LHCN-M2 (cell line): ENCODE measurements at regions not wholly inside any gene's neighbourhood (a gene's known extent, or its start where the extent isn't known, plus 50 kb on each side); places are given as distances from the start of the nearest gene placed in this dataset.
"Not testable (repeated sequence)": the region's sequence is repeated elsewhere in the genome, so short reads cannot be mapped to it uniquely, and the experiment has no call there.

Experiments
- DNase-seq: peaks from one replicate; pipeline ENCODE4 v3.0.0-alpha.2; 2012; ENCODE audit warnings: low read depth

DNA sequence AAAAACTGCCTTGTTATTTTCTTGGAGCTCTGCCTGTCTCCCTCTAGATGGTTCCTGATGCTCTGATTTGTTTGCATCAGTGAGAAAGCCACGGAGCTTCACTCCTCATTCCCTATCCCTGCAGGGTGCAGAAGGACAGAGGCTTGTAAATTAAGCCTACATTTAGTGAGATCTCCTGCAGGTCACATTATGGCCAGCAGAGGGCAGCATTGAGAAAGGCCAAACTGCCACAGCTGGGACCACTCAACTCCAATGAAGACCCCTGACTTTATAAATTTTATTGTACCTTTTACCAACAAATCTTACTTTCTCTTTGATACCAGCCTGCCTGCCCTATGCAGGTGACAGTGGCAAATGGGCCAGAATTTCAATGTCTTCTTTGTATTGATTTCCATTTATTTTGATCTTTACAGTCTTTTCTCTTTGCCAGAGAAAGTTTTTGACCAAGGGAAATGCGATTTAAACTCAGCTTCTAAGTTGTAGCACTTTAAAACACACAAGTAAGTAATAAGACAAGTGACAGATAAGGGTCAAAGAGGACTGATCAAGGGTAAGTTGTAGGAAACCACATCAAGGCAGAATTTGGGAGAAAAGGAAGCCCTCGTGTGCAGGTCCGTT is 1029.1 kb upstream of the KLHL29 start:
- DNase-seq = no peak

DNA sequence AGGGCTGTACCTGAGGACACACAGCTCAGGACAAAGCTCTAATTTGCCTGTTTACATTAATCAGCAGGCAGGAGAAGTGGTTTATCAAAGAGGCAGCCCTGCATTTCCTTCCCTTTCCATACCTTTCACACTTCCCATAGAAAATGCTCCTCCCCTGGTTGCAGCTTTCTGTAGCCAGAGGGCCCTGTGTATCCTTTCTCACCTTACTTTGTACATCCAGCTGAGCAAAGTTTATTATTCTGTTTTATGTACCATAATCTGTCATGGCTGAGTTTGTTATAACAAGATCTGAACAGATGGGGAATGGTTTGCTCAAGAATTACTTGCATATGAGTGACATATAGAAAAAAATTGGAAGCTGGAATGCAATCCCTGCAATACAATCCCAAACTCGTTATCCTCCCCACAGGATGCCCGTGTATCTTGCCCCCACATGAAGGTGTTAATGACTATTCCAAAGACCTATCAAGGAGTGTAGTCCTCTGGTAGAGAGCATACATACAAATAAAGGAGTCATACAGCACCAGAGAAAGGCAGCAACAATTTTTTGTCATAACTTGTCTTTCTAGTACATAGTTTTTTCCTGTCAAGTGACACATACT is 1025.8 kb upstream of the KLHL29 start:
- no peak for DNase-seq

DNA sequence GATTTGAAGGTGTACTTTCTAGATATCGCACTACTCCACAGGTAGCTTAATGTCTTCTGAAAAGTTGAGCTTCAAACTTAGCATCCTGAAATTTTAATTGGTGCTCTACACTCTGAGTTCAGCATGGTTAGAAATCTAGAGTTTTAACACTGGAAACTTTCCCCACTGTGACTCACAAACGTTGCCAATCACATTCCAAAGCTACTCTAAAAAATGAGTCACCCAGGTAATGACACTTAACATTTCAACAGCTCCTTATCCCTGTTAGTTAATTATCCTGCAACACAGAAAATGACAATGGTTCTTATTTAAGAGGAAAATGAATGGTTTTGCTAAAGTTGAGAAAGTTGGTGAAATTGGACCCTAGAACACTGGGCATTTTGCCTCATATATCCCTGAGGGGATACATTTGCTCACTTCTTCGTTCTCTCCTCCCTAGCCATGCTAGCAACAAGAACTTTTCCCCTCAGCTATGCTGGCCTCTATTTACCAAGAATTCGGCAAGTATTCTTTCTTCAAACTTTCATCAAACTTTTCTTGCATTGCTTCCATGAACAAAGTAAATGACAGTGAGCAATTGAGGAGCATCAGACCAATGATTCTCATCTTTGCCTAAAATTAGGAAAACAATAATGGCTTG is 1024.1 kb upstream of the KLHL29 start:
- no peak for DNase-seq

DNA sequence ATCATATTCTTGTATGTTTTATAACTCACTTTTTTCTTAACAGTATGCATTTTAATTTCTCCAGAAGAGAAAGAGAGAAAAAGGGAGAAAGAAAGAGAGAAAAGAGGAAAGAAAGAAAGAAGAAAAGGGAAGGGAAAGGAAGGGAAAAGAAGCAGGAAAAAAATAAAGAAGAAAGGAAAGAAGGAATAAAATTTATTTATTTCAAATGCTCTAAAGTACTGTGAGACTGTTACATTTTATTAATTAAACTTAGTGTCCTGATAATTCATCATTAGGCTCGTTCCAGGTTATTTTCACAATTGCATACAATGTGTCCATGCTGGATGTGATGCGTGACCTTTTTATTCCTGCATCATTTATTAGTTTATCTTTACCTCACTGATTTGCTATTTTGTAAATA is 1023.4 kb upstream of the KLHL29 start:
- DNase-seq = no peak

DNA sequence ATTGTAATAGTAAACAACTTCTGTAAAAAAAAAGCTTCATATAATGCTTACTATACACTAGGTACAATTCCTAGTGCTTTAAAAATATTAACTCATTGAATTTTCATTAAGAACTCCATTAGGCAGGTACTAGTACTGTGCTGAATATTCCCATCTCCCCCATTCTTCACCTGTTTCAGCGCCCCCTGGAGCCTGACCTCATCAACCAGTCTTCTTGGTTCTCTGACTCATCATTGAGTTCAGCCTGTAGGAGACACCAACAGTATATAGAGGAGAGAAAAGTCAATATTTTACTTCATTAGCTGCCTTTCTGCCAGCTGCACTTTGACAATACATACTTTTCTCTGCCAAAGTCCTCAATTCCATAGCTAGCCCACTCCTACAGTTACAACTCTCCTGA is 1009.9 kb upstream of the KLHL29 start:
- no peak for DNase-seq

DNA sequence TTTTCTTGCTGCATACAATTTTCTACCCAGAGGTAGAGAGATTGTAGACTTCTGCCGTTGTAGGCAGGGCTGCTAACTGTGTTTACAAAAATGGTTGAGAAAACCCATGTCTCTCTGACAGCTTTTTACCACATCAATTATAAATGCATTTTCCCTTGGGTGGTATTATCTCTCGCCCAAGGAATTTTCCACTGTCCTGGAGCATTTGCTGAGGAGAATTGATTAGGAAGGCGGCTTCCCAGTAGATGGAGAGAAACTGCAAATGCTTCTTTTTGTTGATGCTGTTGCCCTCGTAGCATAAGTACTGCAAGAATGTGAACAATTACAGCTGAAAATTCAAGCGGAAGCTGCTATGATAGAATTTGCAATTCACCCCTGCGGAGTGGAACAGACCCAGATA is 1007.7 kb upstream of the KLHL29 start:
- DNase-seq = no peak

DNA sequence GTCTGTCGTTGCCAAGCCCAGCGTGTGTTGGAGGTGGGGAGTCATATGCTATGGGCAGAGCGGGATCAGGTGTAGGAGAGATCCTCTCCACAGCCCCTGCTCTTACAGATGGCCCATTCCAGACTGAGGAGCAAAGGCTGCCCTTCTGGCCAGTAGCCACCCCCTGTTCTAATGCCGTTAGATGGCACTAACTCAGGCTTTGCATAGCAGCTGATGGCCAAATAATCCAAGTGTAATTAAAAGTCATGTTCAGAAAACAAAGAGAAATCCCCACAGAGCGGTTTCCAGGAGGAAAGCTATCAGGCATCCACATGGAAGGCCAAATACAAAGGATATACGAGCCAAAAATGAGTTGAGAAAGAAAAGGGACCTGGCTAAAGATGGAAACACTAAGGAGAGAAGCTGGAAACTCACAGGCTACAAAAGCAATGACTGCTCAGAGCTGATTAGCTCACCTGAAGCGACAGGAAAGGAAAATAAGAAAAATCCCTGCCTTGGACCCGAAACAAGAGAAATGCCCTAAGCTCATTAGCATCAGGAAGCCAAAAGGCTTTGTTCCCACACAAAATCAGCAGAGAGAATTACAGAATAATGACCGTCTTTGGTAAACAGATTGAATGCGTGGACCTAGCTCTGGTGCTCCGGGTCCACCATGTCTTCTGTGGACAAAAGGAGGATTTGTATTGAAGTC is 1002.4 kb upstream of the KLHL29 start:
- no peak for DNase-seq

DNA sequence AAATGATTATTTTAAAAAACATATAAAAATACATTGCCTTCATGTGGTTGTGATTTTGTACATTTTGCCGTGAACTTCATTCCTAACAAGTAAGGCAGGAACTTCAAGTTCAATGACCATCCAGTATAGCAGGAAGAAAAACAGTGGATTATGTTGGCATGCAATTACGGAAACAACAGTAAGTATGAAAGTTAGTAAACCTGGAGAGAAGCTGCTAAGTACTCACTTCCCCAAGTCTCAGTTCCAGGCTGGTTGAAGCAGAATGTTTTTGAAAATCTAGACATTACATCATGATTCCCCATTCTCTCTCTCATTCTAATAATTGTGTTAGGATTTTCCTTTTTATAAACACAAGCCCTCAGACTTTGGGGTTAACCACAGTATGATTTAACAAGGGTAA is 987.1 kb upstream of the KLHL29 start:
- no peak for DNase-seq

DNA sequence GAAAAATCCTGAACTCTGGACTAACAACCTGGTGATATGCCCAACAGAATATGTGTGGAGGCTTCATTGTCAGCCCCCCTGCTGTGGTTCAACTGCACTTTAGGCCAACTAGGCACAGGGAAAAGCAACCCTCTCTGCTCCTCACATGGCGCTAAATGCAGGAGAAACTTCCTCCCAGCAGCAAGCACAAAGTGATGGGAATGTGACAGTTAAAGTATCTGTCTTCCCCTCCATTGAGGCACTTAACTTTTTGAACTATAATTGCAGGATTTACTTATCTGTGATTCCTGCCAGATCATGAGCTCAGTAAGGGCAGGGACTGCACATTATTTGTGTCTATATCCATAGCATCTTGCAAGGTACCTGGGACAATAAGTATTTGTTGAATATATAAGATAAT is 981.2 kb upstream of the KLHL29 start:
- DNase-seq = no peak

DNA sequence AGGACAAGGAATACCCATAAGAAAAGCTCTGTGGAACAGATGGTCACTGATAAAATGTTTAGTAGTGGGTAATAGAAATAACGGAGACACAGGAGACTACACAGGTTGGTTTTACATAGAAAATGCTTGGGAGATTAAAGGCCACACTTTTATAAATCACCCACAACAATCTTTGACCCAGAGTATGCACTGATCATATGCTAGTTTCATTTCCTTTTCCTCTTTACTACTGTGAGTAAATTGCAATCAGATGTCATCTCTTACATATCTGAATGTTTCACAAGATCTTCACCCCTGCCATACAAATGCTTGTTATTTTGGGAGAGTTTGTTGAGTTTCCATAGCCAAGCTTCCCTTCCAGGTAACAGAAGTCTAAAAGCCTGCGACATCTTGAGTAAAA is 978.4 kb upstream of the KLHL29 start:
- DNase-seq = no peak

DNA sequence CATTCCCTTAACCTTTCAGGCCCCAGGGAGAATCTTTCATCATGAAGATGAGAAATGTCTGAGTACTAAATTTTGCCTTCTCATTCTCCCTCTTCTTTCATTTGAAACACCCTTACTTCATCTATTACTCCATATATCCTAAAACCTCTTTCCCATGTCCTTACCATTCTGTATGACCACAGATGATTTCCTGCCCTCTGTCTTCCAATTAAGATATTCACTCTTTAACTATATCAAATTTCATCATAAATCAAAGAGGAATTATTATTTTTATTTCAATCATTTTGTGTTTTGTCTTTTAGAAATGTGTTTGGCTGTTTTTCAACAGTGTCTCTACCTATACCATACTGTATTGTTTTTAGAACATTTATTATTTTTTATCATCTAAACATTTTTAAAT is 964.9 kb upstream of the KLHL29 start:
- DNase-seq = no peak

DNA sequence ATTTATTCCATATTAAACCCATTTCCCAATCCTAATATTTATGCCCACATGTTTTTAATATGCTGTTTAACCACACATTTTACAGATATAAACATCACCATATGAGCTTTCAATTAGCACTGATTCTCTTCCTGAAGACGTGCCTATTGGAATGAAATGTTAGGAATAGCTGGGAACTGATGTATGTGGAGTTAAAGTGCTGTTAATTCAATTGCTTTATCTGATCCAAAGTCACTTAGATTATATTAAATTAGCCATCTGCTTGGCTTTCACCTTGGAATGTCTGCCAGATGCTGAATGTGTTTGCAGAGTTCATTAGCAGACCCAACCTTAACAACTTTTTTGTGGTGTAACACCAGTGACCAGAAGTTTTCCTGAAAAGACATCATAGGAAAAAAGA is 942.9 kb upstream of the KLHL29 start:
- DNase-seq = no peak

DNA sequence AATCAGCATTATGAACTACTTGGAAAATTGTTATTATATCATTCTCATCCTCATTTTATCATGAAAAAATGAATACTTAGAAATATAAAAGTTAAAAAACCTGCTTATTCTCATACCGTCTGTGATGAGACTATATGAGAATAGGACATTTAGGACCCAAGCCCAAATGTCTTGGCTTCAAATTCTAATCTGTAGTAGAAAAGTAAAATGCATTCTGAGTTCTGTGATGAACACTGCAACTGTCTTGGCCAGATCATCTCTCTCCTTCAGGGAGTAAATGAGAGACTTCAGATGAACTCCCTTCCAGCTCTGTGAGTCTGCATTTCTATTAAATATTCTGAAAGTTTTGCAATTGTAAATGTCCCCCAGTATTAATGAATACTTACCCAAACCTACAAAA is 940.7 kb upstream of the KLHL29 start:
- DNase-seq = no peak

DNA sequence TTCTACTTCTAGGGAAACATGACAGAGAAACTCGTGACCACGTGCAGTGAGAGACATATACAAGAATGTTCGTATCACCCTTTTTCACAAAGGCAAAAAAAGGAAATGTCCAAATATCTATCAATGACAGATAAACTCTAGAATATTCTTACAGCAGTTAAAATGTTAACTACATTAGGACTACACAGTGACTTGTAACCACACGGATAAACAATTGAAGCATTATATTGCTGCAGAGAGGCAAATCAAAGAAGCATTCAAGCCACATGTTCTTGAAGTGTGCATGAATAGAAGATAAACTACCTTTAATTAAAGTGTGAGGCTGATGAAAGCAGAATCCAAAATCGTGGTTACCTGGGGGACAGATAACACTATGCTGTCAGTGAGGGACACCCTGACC is 935.3 kb upstream of the KLHL29 start:
- DNase-seq = no peak

DNA sequence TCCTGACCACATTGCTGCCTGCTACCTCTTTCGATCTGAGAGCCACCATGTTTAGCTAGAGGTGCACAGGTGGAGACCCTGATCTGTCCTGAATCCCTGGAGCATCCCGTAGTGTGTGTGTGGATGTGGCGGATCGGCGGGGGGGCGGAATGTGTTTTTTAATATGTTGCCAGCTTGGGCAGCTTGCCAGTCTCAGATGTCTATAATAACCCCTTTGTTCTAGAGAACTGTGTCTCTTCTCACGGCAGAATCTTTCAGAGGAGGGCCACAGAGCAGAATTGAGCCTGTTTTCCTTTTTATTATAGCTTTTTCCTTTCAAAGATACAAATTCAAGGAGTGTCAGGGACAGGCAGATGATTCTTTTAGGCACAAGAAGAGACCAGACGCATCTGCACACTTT is 934.1 kb upstream of the KLHL29 start:
- DNase-seq = no peak

DNA sequence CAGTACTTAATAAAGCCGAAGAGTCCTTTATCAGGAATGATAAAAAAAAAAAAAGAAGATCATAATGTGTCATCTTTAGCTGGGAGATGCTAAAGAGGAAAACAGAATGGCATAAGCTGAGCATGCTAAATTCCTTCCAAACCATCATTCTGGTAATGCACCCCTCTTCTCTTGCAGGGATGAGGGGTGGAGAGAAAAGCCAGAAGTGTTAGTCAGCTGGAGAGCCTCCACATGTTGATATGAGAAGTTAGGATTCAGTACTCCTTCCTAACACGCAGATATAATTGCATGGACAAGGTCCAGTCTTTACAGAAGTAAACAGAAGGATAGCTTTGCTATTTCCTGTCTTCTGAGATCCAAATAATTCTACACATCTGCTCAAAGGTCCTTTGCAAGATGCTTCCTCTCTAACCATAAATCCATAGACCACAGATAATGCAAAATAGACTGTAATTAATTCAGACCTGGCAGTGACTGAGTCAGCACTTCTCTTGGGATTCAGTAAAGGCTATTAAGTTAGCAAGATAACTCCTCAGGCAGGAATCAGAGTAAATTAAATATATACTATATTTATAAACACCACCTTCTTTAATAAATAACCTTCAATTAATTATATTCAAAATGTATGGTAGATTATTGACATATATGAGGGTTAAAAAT is 930.0 kb upstream of the KLHL29 start:
- no peak for DNase-seq

DNA sequence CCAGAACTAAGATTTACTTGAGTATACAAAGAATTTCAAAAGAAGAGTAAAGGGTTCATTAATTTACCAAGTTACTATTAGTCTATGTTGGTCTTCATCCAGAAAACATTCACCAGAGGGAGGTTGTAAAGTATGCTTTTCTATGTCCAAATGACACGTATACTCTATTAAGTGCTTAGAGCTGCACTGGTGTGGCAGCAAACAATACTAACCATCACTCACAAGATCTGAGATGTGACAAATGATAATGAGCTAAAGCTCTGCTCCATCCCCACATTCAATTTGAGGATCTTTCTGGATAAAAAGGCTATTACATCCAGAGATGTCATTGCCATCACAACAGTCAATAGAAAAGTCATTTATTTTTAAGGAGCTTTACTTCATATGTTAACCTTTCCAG is 926.5 kb upstream of the KLHL29 start:
- DNase-seq = no peak

DNA sequence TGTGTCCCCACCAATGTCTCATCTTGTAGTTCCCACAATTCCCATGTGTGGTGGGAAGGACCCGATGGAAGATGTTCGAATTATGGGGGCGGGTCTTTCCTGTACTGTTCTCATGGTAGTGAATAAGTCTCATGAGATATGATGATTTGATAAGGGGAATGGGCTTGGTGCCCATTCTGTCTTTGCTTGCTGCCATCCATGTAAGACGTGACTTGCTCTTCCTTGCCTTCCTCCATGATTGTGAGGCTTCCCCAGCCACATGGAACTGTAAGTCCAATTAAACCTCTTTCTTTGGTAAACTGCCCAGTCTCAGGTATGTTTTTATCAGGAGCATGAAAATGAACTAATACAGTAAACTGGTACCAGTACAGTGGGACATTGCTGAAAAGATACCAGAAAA is 909.9 kb upstream of the KLHL29 start:
- not testable (repeated sequence) for DNase-seq

DNA sequence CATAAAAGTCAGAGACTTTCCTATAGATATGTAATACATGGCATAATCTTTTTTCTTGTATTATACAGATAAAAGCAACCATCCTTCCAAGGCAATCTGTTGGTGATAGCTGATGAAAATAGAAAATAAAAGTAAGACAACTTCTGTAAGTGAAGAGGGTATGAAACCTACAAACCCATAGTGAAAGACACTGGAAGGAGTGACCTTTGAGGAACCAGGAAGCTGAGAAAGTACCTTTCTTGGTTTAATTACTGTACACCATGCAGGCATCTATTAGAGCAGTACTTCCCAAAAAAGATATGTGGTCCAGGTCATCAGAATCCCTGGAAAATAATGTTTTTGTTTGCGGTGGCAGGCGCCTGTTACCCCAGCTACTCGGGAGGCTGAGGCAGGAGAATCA is 906.6 kb upstream of the KLHL29 start:
- no peak for DNase-seq

DNA sequence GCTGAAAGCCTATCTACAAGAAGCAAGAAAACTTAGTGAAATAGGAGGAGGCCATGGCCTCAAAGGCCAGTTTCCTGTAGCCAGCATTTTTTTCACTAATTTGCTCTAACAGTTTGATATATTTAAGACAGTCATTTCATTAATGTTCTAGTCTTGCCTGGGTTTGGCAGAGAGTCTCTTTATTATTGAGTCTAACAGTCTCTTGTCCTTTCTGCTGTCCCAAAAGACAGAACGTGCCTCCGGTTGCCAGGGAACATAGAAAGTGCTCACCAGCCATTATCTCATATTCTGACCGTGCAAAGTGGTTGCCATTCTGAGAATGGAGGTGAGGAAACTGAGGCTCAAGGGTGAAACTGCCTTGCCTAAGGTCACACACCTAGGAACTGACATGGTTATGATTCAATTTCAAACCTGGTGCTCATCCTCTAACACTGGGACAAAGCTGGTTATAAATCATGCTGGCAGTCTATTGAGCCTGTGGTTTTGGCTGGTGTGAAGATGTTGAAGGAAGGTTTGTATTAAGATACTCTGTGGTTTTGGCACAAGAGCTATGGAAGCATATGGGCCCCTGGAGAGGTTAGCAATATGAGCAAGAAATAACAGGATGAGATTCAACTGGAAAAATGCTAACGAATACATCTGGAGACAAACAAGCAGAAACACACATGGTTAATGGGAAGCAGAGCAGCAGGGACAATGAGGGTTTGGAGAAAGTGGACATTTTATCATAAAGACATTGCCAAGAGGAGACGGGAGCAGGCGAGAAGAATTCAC is 903.3 kb upstream of the KLHL29 start:
- no peak for DNase-seq

DNA sequence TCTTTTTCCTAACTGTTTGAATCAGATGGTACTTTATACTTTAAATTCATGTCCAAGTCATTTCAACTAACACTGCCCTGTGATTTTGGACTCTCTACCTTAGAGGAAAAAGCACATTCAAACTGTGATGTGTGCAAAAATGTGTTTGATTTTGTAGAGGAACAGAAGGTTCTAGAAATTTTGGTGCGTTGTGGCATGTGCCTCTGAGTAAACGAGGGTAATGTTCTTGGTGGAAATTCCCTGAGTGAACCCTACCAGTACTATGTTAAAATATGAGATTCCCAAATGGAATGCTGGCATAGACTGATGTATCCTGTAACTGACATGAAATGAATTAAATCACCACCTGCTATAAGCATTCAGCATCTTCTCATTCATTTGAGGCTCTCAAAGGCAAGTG is 901.9 kb upstream of the KLHL29 start:
- no peak for DNase-seq

DNA sequence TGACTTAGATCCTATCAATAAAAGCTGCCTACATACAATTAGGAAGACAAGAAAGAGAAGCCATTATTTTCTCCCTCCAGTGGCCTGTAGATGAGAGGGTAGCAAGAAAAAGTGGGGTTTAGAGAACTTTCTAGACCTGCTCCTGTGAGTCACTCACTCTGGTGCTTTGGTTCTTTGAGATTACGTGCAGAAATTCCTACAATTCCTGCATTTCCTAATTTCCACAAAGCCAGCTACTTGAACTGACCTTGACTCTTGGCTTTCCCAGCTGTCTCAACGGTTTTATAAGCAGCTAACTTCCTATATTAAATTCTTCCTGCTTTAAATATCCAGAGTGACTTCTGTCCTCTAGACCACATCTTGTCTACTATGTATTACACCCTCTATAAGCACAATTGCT is 899.5 kb upstream of the KLHL29 start:
- no peak for DNase-seq
